ENCODE measurements at regions not wholly inside any gene's neighbourhood (a gene's known extent, or its start where the extent isn't known, plus 50 kb on each side); places are given as distances from the start of the nearest gene placed in this dataset.
"Not testable (repeated sequence)": the region's sequence is repeated elsewhere in the genome, so short reads cannot be mapped to it uniquely, and the experiment has no call there.

GRCh38 chr13:23050126-23050525, 130.7 kb upstream of the SGCG start:
- DNase-seq, result no peak

GRCh38 chr13:23053711-23054110, 127.1 kb upstream of the SGCG start:
- DNase-seq, result not testable (repeated sequence)

DNA sequence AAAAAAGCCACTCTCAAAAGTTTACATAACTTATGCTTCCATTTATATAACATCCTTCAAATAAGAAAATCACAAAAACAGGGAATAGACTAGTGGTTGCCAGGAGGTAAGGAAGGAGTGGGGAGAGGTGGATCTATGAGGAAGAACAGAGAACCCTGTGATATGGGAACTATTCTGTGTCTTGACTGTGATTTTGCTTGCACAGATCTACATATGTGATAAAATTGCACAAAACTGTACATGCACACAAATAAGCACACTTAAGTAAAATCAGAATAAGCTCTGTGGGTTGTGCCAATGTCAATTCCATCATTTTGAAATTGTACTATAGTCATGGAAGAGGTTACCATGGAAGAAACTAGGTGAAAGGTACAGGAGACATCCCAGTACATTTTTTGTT, 121.6 kb upstream of the SGCG start:
- DNase-seq, result no peak

DNA sequence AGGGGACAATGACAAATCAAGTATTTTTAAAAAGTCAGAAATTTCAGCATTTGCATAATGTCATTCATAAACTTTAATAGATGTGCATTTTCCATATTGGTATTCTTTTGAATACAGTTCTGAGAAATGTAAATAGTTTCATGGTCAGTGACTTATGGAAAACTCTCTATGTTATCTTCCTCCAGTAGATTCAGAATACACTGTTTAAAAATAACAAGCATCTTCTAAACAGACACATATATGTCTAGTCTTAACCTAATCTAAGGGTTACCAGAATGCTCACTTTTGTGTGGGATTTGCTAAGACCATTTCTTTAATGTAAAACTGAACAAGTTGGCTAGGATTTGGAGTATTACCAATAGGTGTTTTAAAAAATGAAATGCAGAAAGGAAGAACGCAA, 119.8 kb upstream of the SGCG start:
- DNase-seq, result no peak

DNA sequence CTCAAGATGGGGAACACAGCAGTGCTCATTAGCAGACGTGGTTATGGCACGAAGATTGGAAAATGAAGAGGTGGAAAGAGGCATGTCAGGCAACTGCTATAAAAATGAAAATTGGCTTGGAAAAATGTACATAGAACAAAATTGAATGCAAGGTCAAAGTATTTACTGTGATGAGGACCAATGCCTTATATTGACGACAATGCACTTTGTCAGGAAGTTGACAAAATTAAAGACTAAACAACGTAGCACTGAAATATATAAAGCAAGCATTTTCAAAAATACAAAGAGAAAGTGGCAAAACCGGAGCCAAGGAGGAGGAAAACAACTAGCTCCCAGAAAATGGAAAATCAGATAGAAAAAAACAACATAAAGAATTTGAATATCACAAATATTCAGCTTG, 113.7 kb upstream of the SGCG start:
- no peak for DNase-seq

GRCh38 chr13:23069566-23069965, 111.2 kb upstream of the SGCG start:
- DNase-seq, result no peak

GRCh38 chr13:23074075-23074828, 106.5 kb upstream of the SGCG start:
- no peak for DNase-seq

- no peak for DNase-seq
Measured at GRCh38 chr13:23081220-23081619, 99.6 kb upstream of the SGCG start.

- DNase-seq, result no peak
Measured at GRCh38 chr13:23081901-23082300, 98.9 kb upstream of the SGCG start.

DNA sequence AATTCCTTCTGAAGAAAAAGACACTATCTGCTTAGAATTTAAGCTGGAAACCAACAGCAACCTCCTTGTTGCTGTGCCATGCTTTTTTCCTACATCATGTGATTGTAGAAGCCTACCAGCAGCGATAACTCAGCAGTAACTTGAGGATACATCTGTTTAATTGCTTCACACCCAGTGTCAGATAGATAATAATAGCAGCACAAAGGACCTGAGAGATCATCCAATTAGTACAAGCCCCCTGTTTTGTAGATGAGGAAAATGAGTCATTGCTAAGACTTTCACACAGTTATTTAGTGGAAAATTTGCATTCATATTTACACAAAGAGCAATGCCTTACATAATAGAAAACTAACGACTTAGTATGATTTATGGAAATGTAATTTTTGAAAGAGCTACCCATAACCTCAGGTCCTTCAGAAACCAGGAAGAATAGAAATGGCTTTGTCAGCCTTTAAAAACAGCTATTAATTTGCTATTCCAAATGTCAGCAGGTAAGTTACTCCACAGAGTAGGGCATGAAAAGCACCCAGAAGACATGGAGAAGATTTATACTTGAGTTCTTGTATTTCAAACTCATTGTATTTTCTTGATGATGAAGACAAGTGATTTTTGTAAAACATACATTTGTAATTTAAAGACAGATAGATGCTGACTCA, 93.7 kb upstream of the SGCG start:
- DNase-seq, result no peak

GRCh38 chr13:23087880-23088279, 92.9 kb upstream of the SGCG start:
- DNase-seq, result no peak

DNA sequence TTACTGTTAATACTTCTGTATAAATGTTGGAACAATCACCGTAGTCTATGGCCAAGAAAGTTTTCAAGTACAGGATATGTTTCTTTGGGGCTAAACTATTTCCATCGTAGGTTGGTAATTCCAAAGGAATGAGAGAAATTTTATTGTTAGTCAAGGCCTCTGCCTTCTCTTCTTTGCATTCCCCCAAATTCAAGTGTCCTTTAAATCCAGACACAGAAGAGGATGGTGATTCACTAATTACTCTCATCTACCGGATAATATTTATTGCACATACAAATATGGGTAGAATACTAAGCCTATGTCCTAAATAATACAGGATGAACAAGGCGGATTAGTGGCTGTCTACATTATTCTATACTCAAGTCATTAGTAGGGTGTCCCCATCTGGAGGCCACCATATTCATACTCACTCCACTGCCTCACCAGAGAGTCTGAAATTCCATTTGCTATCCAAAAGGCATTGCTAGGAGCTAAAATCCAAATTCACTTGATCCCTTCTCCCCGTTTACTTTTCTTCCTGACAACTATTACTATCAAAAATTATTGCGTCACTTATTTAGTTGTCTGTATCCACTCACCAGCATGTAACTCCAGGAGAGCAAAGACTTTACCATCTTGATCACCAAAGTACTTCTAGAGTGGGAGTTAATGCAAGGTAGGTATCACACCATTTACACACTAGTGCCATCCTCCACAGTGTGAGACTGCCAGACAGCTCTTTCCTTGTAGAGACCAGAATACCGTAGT, 82.4 kb upstream of the SGCG start:
- no peak for DNase-seq

GRCh38 chr13:23105051-23105450, 75.7 kb upstream of the SGCG start:
- no peak for DNase-seq

DNA sequence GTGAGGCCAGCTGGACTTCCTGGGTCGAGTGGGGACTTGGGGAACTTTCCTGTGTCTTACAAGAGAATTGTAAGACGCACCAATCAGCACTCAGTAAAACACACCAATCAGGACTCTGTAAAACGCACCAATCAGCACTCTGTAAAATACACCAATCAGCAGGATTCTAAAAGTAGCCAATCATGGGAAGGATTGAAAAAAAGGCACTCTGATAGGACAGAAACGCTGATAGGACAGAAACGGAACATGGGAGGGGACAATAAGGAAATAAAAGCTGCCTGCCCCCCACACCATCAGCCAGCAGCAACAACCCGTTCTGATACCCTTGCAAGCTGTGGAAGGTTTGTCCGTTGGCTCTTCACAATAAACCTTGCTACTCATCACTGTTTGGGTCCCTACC, 73.1 kb upstream of the SGCG start:
- DNase-seq, result no peak

DNA sequence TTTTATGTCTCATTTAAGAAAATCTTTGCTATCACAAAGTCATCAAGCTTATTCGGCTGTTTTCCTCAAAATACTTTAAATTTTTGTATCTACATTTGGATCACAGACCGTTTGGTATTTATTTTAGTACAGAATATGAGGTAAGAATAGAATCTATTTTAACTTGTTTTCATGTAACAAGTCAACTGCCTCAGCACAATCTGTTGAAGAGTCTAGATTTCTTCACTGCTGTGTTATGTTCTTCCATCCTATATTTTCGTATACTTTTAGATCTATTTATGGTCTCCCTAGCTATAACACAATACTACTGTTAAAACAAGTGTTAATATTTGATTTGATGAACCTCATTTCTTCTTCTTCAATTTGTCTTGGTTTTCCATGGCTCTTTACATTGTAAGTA, 61.6 kb upstream of the SGCG start:
- DNase-seq, result no peak

DNA sequence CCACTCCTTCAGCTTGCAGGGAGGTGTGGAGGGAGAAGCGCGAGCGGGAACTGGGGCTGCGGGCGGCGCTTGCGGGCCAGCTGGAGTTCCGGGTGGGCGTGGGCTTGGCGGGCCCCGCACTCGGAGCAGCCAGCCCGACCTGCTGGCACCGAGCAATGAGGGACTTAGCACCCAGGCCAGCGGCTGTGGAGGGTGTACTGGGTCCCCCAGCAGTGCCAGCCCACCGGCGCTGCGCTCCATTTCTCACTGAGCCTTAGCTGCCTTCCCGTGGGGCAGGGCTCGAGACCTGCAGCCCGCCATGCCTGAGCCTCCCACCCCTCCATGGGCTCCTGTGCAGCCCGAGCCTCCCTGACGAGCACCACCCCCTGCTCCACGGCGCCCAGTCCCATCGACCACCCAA, 53.2 kb upstream of the SGCG start:
- DNase-seq, result not testable (repeated sequence)

DNA sequence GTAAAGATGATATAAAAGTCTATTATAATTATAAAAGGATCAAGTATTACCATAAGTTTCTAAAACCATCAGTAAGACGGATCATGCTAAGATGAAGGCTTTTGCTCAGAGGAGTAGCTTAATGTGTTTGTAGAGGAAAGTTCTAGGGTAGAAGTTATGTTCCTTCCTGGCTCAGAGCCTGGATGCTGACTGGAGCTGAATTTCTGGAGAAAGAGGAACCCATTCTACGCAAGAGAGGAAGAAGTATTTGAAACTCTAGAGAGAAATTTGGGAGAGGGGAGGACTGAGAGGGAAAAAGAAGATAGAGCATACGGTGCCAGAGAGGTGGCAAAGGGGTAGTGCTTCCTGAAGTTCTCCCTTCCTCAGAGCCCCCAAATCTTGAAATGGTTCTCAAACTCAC, 51.4 kb upstream of the SGCG start:
- DNase-seq, result no peak

Measured in activated naive CD4-positive, alpha-beta T cell treated with anti-CD3 and anti-CD28 coated beads, Interleukin-2, amount 50 U/mL, for 16 hours (primary cell).